ENCODE measurements at regions not wholly inside any gene's neighbourhood (a gene's known extent, or its start where the extent isn't known, plus 50 kb on each side); places are given as distances from the start of the nearest gene placed in this dataset.
A peak's percentile ranks its signal among the peaks of the same experiment; 100 is the strongest.

GRCh38 chr4:185088899-185089298, 54.2 kb upstream of the SLC25A4 start (continued):
- TF ChIP-seq ZNF341 (tag by site-specific recombination; IDR thresholded peaks at IDR 0.05; ENCODE audit: low read depth): no peak
- no peak for TF ChIP-seq BCL6B (tag by site-specific recombination; IDR thresholded peaks at IDR 0.05)
- no peak for TF ChIP-seq ZNF48 (tag by site-specific recombination; IDR thresholded peaks at IDR 0.05)
- TF ChIP-seq WT1 (tag by site-specific recombination; IDR thresholded peaks at IDR 0.05): no peak
- no peak for TF ChIP-seq ZNF175 (tag by site-specific recombination; IDR thresholded peaks at IDR 0.05)
- TF ChIP-seq ZNF426 (tag by site-specific recombination; IDR thresholded peaks at IDR 0.05): no peak

- Histone ChIP-seq H3K4me1 (ENCODE audit: control insufficient read depth, insufficient read depth, low read length) (no peaks in the 10 kb centered on the region), H3K9me3 (ENCODE audit: control insufficient read depth, insufficient read depth, low read depth, low read length) (no peaks in the 10 kb centered on the region), H3K4me3 (ENCODE audit: low read depth, low read length) (no peak overlapping the region), H3K27ac (ENCODE audit: extremely low read depth, low read depth, low read length) (no peak overlapping the region), H3K36me3 (ENCODE audit: control insufficient read depth in 2 of 2, insufficient read depth in 1 of 2, low read length in 2 of 2) (no peaks in the 10 kb centered on the region)
- TF ChIP-seq ZNF585B (tag by site-specific recombination; IDR thresholded peaks at IDR 0.05): no peak
- TF ChIP-seq SALL2 (tag by site-specific recombination; IDR thresholded peaks at IDR 0.05; ENCODE audit: borderline replicate concordance): no peak
- TF ChIP-seq REST (tag by site-specific recombination; IDR thresholded peaks at IDR 0.05): no peak
- ChIA-PET POLR2A (no interaction called here), CTCF (interaction anchor here (0.7 to 2.3 kb wide), 3 partner anchors 49 to 86 kb away, joined by 3 to 6 read pairs (median 4); no protein-coding TSS in a partner anchor)
Measured at GRCh38 chr4:185090592-185090991, 52.5 kb upstream of the SLC25A4 start.

- Histone ChIP-seq H3K4me3 (ENCODE audit: low read depth, low read length) (no peak overlapping the region), H3K27ac (ENCODE audit: extremely low read depth, low read depth, low read length) (no peak overlapping the region), H3K9me3 (ENCODE audit: control insufficient read depth, insufficient read depth, low read depth, low read length) (no peaks in the 10 kb centered on the region), H3K4me1 (ENCODE audit: control insufficient read depth, insufficient read depth, low read length) (no peaks in the 10 kb centered on the region), H3K36me3 (ENCODE audit: control insufficient read depth in 2 of 2, insufficient read depth in 1 of 2, low read length in 2 of 2) (no peaks in the 10 kb centered on the region)
- TF ChIP-seq ZNF140 (tag by site-specific recombination; IDR thresholded peaks at IDR 0.05) (peak; percentile 82), TRIM28 (IDR thresholded peaks at IDR 0.05; ENCODE audit: borderline replicate concordance, low read length) (no peak)
- ChIA-PET POLR2A (no interaction called here), CTCF (interaction anchor here (2.3 kb wide), 1 partner anchor 88 kb away, joined by 6 read pairs; no protein-coding TSS in a partner anchor)
Measured at GRCh38 chr4:185092535-185093197, 50.4 kb upstream of the SLC25A4 start.
